ENCODE measurements at regions not wholly inside any gene's neighbourhood (a gene's known extent, or its start where the extent isn't known, plus 50 kb on each side); places are given as distances from the start of the nearest gene placed in this dataset.

- peak; percentile 78 for TF ChIP-seq ZSCAN30 (tag by site-specific recombination; IDR thresholded peaks at IDR 0.05)
- TF ChIP-seq ZNF791 (tag by site-specific recombination; IDR thresholded peaks at IDR 0.05), result no peak
- no peak for TF ChIP-seq ZNF157 (tag by site-specific recombination; IDR thresholded peaks at IDR 0.05)
- TF ChIP-seq ZNF701 (tag by site-specific recombination; IDR thresholded peaks at IDR 0.05), result no peak; the same call in 1 of the 2 replicates
- no peak for TF ChIP-seq ZBTB6 (tag by site-specific recombination; IDR thresholded peaks at IDR 0.05)
- peak; percentile 79 for TF ChIP-seq ZNF580 (tag by site-specific recombination; IDR thresholded peaks at IDR 0.05)
- TF ChIP-seq ZNF548 (tag by site-specific recombination; IDR thresholded peaks at IDR 0.05), result peak; percentile 64; the same call in 1 of the 2 replicates
- TF ChIP-seq ZNF433 (tag by site-specific recombination; IDR thresholded peaks at IDR 0.05; ENCODE audit: low read depth), result no peak
- TF ChIP-seq ZNF211 (tag by site-specific recombination; IDR thresholded peaks at IDR 0.05; ENCODE audit: low read depth), result no peak
- TF ChIP-seq ZNF112 (tag by site-specific recombination; IDR thresholded peaks at IDR 0.05), result no peak
- no peak for TF ChIP-seq EGR2 (tag by site-specific recombination; IDR thresholded peaks at IDR 0.05; ENCODE audit: low read depth)
- TF ChIP-seq ZNF266 (tag by site-specific recombination; IDR thresholded peaks at IDR 0.05; ENCODE audit: low read depth), result no peak
- peak; percentile 92 for TF ChIP-seq KLF17 (tag by site-specific recombination; IDR thresholded peaks at IDR 0.05)
- TF ChIP-seq ZNF146 (tag by site-specific recombination; IDR thresholded peaks at IDR 0.05), result peak; percentile 43; the same call in 1 of the 2 replicates
- no peak; the same call in none of the 2 replicates for TF ChIP-seq ZNF133 (tag by site-specific recombination; IDR thresholded peaks at IDR 0.05)
- TF ChIP-seq PATZ1 (tag by site-specific recombination; IDR thresholded peaks at IDR 0.05), result peak; percentile 72
- peak; percentile 74; the same call in 1 of the 2 replicates for TF ChIP-seq ZNF423 (tag by site-specific recombination; IDR thresholded peaks at IDR 0.05)
- TF ChIP-seq ZNF658 (tag by site-specific recombination; IDR thresholded peaks at IDR 0.05), result no peak
- no peak for TF ChIP-seq ZNF704 (tag by site-specific recombination; IDR thresholded peaks at IDR 0.05)
- TF ChIP-seq ZXDB (tag by site-specific recombination; IDR thresholded peaks at IDR 0.05), result peak; percentile 94
- TF ChIP-seq ZIC2 (tag by site-specific recombination; IDR thresholded peaks at IDR 0.05), result peak; percentile 96
- TF ChIP-seq OSR2 (tag by site-specific recombination; IDR thresholded peaks at IDR 0.05), result peak; percentile 97
- TF ChIP-seq ZNF707 (tag by site-specific recombination; IDR thresholded peaks at IDR 0.05), result no peak
- peak; percentile 84 for TF ChIP-seq GLIS2 (tag by site-specific recombination; IDR thresholded peaks at IDR 0.05)
- no peak for TF ChIP-seq ZNF677 (tag by site-specific recombination; IDR thresholded peaks at IDR 0.05)
- peak; percentile 85 for TF ChIP-seq ZBTB1 (tag by site-specific recombination; IDR thresholded peaks at IDR 0.05)
- TF ChIP-seq ZNF560 (tag by site-specific recombination; IDR thresholded peaks at IDR 0.05; ENCODE audit: borderline replicate concordance), result no peak
- no peak for TF ChIP-seq ZNF138 (tag by site-specific recombination; IDR thresholded peaks at IDR 0.05; ENCODE audit: borderline replicate concordance)
- no peak for TF ChIP-seq MYNN (tag by site-specific recombination; IDR thresholded peaks at IDR 0.05; ENCODE audit: borderline replicate concordance)
- TF ChIP-seq HOXA7 (CRISPR knock-in tag; IDR thresholded peaks at IDR 0.05; ENCODE audit: borderline replicate concordance), result no peak
- TF ChIP-seq ZNF843 (tag by site-specific recombination; IDR thresholded peaks at IDR 0.05), result peak; percentile 71; the same call in 1 of the 2 replicates
- TF ChIP-seq ZSCAN23 (tag by site-specific recombination; IDR thresholded peaks at IDR 0.05), result peak; percentile 84
- TF ChIP-seq, protein P1, sequence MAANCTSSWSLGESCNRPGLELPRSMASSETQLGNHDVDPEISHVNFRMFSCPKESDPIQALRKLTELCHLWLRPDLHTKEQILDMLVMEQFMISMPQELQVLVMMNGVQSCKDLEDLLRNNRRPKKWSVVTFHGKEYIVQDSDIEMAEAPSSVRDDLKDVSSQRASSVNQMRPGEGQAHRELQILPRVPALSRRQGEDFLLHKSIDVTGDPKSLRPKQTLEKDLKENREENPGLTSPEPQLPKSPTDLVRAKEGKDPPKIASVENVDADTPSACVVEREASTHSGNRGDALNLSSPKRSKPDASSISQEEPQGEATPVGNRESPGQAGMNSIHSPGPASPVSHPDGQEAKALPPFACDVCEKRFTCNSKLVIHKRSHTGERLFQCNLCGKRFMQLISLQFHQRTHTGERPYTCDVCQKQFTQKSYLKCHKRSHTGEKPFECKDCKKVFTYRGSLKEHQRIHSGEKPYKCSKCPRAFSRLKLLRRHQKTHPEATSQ (tag by site-specific recombination; IDR thresholded peaks at IDR 0.05), result no peak
- no peak for TF ChIP-seq ZNF48 (tag by site-specific recombination; IDR thresholded peaks at IDR 0.05)
- TF ChIP-seq ZNF623 (tag by site-specific recombination; IDR thresholded peaks at IDR 0.05), result peak; percentile 24; the same call in 1 of the 2 replicates
Measured at GRCh38 chr19:27793644-27794493, 1419.1 kb downstream of the UQCRFS1 start (continued).
